ENCODE measurements at regions not wholly inside any gene's neighbourhood (a gene's known extent, or its start where the extent isn't known, plus 50 kb on each side); places are given as distances from the start of the nearest gene placed in this dataset.
A peak's percentile ranks its signal among the peaks of the same experiment; 100 is the strongest.

DNA sequence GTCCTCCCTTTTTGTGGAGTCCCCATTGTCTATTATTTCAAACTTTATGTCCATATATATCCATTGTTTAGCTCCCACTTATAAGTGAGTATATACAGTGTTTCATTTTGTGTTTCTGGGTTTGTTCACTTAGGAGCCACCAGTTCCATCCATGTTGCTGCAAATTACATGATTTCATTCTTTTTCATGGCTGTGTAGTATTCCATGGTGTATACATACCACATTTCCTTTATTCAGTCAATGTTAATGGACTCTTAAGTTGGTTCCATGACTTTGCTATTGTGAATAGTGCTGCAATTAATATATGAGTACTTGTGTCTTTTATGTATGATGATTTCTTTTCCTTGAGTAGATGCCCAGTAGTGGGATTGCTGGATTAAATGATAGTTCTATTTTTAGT is 329.1 kb downstream of the AR start:
- no peak for DNase-seq (ENCODE audit: low read depth)

DNA sequence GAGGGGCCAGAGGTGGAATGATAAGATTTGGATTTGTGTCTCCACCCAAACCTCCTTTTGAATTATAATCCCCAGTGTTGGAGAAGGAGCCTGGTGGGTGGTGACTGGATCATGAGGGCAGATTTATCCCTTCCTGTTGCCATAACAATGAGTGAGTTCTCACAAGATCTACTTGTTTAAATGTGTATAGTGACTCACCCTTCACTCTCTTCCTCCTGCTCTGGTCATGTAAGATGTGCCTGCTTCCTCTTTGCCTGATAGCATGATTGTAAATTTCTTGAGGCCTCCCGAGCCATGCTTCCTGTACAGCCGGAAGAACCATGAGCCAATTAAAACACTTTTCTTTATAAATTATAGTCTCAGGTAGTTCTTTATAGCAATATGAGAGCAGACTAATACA is 348.6 kb downstream of the AR start:
- DNase-seq (ENCODE audit: low read depth): peak; percentile 34

- no peak for DNase-seq (ENCODE audit: low read depth)
Measured at GRCh38 chrX:67893931-67894330, 350.1 kb downstream of the AR start.

- DNase-seq (ENCODE audit: low read depth): peak; percentile 27
Measured at GRCh38 chrX:67917421-67918010, 373.7 kb downstream of the AR start.

DNA sequence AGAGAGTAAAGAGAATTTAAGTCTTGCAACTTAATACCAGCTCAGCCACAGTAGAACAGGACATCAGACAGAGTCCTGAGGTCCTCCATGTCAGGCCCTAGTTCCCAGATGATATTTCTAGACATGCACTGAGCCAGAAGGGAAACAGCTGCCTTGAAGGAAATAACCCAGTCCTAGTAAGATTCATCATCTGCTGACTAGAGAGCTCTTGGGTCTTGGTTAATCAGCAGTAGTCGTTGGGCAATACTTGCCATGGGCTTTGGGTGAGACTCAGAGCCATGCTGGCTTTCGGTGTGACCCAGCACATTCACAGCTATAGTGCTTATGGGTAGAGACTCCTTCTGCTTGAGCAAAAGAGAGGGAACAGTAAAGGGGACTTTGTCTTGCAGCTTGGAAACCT is 379.1 kb downstream of the AR start:
- no peak for DNase-seq (ENCODE audit: low read depth)

GRCh38 chrX:67939270-67939669 is 395.4 kb downstream of the AR start:
- DNase-seq (ENCODE audit: low read depth): no peak

- DNase-seq (ENCODE audit: low read depth): no peak
Measured at GRCh38 chrX:67949270-67949669, 405.4 kb downstream of the AR start.

DNA sequence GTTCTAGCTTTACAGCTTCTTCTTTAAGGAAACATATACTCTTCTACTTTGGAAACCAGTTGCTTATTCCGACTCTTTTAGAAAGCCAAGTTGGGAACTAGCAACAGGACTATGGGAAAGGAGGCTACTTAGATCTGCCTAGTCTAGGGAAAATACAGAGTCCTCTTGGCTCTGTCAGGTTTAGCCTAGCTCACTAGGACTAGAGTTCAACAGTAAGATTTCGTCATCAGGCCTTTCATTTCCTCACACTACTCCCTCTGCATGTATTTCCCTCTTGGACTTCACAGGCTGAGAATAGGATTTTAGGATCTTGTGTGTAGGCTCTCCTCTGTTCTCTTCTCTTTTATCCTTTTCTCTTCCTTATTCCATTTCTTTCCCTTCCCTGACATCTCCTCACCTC is 409.8 kb downstream of the AR start:
- no peak for DNase-seq (ENCODE audit: low read depth)

GRCh38 chrX:67961516-67961915 is 417.7 kb downstream of the AR start:
- no peak for DNase-seq (ENCODE audit: low read depth)

All from CMK (cell line).